ENCODE measurements at regions not wholly inside any gene's neighbourhood (a gene's known extent, or its start where the extent isn't known, plus 50 kb on each side); places are given as distances from the start of the nearest gene placed in this dataset.

- DNase-seq, result no peak
Observed at GRCh38 chr2:16270441-16270840, 330.1 kb downstream of the MYCN start.

- DNase-seq, result no peak
Observed at GRCh38 chr2:16268301-16269000, 328.1 kb downstream of the MYCN start.

DNA sequence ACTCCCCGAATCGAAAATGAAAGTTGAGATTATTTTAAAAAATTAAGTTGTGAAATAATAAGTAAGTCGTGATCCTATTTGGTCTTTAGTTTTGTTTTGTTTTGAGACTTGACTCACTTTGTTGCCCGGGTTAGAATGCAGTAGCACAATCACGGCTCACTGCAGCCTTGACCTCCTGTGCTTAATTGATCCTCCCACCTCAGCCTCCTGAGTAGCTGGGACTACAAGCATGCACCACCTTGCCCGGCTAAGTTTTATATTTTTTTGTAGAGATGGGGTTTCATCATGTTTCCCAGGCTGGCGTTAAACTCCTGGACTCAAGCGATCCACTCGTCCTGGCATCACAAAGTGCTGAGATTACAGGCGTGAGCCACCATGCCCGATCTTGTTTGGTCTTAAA, 326.2 kb downstream of the MYCN start:
- no peak for DNase-seq

- no peak for DNase-seq
Observed at GRCh38 chr2:16264931-16265540, 324.7 kb downstream of the MYCN start.

GRCh38 chr2:16264491-16264890, 324.1 kb downstream of the MYCN start:
- no peak for DNase-seq

DNA sequence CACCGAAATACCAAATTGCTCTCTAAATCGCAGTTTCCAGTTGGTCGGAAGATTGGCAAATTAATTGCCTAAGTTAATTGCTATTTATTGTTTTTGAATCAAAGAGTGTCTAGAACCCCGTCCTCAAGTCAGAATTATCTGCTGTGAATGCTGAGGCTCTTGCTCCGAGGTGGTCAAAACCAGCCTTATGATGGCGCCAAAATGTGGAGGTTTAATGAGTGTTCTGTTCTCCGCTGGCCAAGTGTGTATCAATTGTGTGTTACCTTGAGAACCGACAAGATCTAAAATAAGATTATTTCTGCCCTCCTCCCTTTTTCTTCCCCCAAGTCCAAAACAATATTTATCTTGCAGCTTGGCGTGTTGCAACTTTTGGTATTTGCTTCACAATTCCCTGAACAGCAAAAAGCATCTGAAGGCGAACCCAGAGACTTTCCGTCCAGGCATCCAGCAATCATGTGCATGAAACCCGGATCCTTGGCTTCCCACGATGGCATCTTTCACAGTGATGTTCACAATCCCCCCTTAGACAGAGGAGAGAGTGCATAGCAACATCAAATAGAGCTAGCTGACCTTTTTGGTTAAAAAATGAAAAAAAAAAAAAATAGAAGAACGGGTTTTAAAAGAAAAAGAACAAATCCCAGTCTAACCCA, 323.0 kb downstream of the MYCN start:
- no peak for DNase-seq

DNA sequence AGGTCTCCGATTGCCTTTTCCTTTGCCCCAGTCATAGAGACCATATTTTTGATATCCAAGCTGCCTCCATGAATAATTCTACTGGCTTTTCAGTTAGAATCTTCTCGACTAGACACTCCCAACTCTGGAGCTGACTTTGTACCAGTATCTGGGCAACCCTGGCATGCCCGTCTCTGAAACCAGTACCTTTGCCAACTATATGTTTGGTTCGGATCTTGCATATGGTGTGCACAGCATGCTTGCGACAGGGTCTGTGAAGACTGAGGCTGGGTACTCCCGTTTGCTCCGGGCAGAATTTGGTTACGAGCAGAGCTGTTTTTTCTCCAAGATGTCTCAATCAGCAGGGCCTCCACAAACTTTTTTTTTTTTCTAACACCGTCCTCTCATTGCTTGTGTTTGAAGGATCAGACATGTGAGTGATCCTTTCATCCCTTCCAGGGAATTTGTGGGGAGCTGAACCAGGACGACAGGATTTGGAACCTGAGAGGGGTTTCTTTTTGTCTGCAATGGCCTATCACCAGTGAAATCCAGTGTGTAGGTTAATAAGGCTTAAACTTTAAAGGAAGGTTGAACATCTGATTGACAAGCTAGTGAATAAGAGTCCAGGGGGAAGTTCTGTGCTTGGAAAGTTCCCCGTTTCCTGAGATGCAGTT, 322.3 kb downstream of the MYCN start:
- no peak for DNase-seq

GRCh38 chr2:16261791-16262190, 321.4 kb downstream of the MYCN start:
- DNase-seq, result no peak

GRCh38 chr2:16261071-16261470, 320.7 kb downstream of the MYCN start:
- no peak for DNase-seq

GRCh38 chr2:16260041-16260830, 319.9 kb downstream of the MYCN start:
- DNase-seq, result no peak

GRCh38 chr2:16259010-16259409, 318.7 kb downstream of the MYCN start:
- no peak for DNase-seq

DNA sequence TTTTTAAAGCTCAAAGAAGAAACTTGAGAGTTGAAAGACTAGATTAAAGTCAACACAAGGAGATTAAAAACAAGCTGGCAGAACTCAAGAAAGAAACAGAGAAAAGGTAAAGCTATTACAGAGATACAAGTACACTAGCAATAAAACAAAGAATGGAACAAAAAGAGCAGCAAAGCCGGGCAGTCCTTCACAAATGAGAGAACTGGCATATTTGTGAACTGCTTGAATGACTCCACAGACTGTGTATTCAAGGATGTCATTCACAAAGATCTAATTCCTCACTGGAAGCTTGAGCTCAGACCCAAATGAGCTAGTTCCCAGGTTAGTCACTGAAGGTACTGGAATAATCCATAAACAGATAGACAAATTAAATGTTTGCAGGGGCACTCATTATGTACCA, 318.0 kb downstream of the MYCN start:
- DNase-seq, result no peak

DNA sequence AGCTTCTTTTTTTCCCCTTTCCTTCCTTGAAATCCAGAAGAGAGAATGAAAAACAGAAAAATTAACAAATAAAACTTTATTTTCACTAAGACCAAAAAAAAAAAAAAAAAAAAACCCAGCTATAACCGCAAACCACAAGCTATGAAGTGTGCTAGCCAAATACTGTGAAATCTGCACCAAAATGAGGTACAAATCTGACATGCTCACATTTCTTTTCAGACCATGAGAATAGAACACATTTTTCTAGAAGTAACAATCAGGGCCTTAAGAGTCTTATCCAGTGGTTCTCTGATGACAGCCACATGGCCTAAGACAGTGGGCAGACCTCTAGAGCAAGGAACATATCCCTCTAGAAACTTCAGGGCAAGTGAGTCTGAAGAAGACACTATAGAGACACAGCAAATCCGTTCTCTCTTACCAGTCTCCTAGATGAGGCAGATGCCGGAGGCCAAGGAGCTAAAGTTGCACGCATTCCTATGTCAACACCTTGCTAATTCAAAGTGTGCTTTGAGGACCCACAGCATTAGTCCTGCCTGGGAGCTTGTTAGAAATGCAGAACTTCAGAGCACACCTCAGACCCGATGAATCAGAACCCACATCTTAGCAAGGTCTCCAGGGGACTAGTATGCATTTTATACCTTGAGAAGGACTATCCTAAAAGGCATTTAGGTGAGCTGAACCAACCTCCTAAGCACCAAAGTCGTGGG, 317.1 kb downstream of the MYCN start:
- DNase-seq, result peak; percentile 43

GRCh38 chr2:16256601-16257321, 316.4 kb downstream of the MYCN start:
- DNase-seq, result no peak

GRCh38 chr2:16255120-16255519, 314.8 kb downstream of the MYCN start:
- no peak for DNase-seq

GRCh38 chr2:16254356-16254965, 314.1 kb downstream of the MYCN start:
- DNase-seq, result no peak

- DNase-seq, result no peak
Observed at GRCh38 chr2:16253291-16253690, 312.9 kb downstream of the MYCN start.

- no peak for DNase-seq
Observed at GRCh38 chr2:16252891-16253290, 312.5 kb downstream of the MYCN start.

GRCh38 chr2:16252251-16252650, 311.9 kb downstream of the MYCN start:
- no peak for DNase-seq

- DNase-seq, result no peak
Observed at GRCh38 chr2:16251511-16252225, 311.3 kb downstream of the MYCN start.

DNA sequence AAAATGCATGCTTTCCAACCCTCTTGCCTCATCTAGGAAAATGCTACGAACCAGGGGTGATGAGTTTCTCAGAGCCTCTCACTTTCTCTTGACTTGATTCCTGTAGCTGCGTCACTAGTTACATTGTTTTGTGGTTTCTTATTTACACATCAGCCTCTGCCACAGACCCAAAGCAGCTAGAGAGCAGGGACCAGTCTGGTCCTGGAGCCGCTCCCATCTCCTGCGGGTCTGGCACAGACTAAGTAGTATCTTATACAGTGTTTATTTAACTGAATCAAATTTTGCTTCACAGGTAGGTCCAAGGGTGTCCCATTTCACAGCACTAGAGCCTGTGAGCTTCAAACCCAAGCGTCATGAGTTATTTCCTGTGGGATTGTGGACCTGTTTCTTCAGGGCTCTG, 310.5 kb downstream of the MYCN start:
- DNase-seq, result no peak
